ENCODE measurements at regions not wholly inside any gene's neighbourhood (a gene's known extent, or its start where the extent isn't known, plus 50 kb on each side); places are given as distances from the start of the nearest gene placed in this dataset.

DNA sequence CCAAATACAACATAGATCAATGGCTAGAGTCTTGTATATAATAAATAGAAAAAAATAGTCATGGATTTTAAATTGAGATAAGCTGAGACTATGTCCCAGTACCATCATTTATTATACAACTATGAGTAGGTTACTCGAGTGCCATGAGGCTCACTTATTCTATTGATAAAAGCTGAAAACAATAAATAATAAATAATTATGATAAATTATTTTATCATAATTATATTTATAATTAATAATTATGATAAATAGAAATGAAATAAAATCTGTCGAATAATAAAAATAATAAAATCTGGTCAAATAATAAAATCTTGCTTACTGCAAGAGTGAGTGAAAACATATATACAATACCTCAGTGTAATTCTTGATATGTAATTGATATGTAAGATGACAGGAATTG lies 801.4 kb downstream of the FAM181B start:
- Histone ChIP-seq H3K56ac (ENCODE audit: extremely low read depth, insufficient read depth, low read length) (no peak overlapping the region), H3K4me1 (ENCODE audit: control insufficient read depth, insufficient read depth, low read length) (no peaks in the 10 kb centered on the region), H3K9me1 (ENCODE audit: insufficient read depth, low read length) (no peaks in the 10 kb centered on the region), H3K4ac (ENCODE audit: low read depth, low read length) (no peak overlapping the region), H2BK20ac (ENCODE audit: low read depth, low read length) (no peak overlapping the region), H3K4me2 (ENCODE audit: low read depth, low read length) (no peak overlapping the region), H3K36me3 (ENCODE audit: control insufficient read depth, insufficient read depth, low read length) (no peaks in the 10 kb centered on the region), H2AK5ac (ENCODE audit: low read depth, low read length) (no peak overlapping the region), H3K4me3 (ENCODE audit: insufficient read depth, low read depth, low read length) (no peak overlapping the region), H3K27ac (ENCODE audit: insufficient read depth, low read length) (no peak overlapping the region), H4K5ac (ENCODE audit: low read depth, low read length) (no peak overlapping the region), H4K91ac (ENCODE audit: insufficient read depth, low read depth, low read length) (no peak overlapping the region), H3K18ac (ENCODE audit: low read depth, low read length) (no peak overlapping the region), H3K79me1 (ENCODE audit: low read depth in 1 of 2, low read length in 2 of 2) (no peaks in the 10 kb centered on the region), H2AK9ac (replicated peaks; ENCODE audit: low read depth, low read length, poor library complexity) (no peak overlapping the region), H4K20me1 (ENCODE audit: insufficient read depth, low read length) (no peaks in the 10 kb centered on the region), H2BK120ac (ENCODE audit: low read depth, low read length) (no peak overlapping the region), H4K8ac (ENCODE audit: low read depth in 2 of 2, low read length in 2 of 2) (no peak overlapping the region), H2BK15ac (ENCODE audit: low read depth, low read length) (no peak overlapping the region), H3K14ac (replicated peaks; ENCODE audit: low read depth, low read length) (no peak overlapping the region), H2BK5ac (ENCODE audit: low read depth, low read length, poor library complexity, severe bottlenecking) (no peak overlapping the region), H3K9me3 (ENCODE audit: control insufficient read depth, insufficient read depth, low read length) (no peaks in the 10 kb centered on the region), H3K9ac (ENCODE audit: low read depth, low read length) (no peak overlapping the region), H3K27me3 (ENCODE audit: control insufficient read depth, insufficient read depth, low read length) (no peaks in the 10 kb centered on the region), H3K23ac (ENCODE audit: low read depth, low read length) (no peak overlapping the region), H2AFZ (replicated peaks; ENCODE audit: low read length, poor library complexity) (no peak overlapping the region)
- no CpG with 5 or more reads among the region's 2 CpGs for WGBS, 2 experiments (ENCODE audit: extremely low coverage in 2 of 2, insufficient read length in 1 of 2)
- TF ChIP-seq CHD1 (IDR thresholded peaks at IDR 0.05; ENCODE audit: low read depth, low read length) (no peak), CEBPB (IDR thresholded peaks at IDR 0.05; ENCODE audit: low read depth, low read length) (no peak)
- ATAC-seq (ENCODE audit: low read depth) (no peak), DNase-seq (no peak)
- in situ Hi-C loops (cut with MboI; ENCODE audit: low sequenced_read_pairs) = no loop called here
- POLR2A ChIA-PET (ENCODE audit: unreplicated experiment) = no interaction called here
- intact Hi-C loops (cut with micrococcal nuclease) = no loop called here
- dilution Hi-C loops (cut with HindIII; ENCODE audit: low sequenced_read_pairs, unreplicated experiment) = no loop called here
- no TSS peak for BruUV-seq (replicated peaks)
- CTCF ChIA-PET = interaction anchor here (0.6 kb wide), 1 partner anchor 228 kb away, joined by 6 read pairs; no protein-coding TSS in a partner anchor
